ENCODE measurements at regions not wholly inside any gene's neighbourhood (a gene's known extent, or its start where the extent isn't known, plus 50 kb on each side); places are given as distances from the start of the nearest gene placed in this dataset.

DNA sequence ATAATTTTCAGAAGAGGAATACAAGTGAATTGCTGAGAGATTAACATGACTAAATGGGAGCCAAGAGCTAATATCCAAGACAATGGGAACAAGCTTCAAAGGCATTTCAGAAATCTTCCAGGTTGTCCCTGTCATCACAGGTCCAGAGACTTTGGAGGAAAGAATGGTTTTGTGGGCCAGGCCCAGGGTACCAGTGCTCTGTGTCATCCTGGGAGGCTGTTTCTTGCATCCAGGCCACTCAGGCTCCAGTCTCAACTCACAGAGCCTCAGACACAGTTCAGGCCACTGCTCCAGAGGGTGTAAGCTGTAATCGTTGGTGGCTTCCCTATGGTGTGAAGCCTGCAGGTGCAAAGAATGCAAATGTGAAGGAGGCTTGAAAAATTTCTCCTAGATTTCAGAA lies 170.4 kb upstream of the NRG3 start:
- Histone ChIP-seq H2BK12ac (ENCODE audit: low read depth, low read length) (no peak overlapping the region), H2BK15ac (ENCODE audit: low read length) (no peak overlapping the region), H3K23me2 (ENCODE audit: low read depth, low read length) (no peaks in the 10 kb centered on the region), H3K79me1 (ENCODE audit: low read depth, low read length) (no peaks in the 10 kb centered on the region), H2AK5ac (ENCODE audit: low read depth, low read length) (no peak overlapping the region), H3K56ac (replicated peaks; ENCODE audit: insufficient read length, low read depth, low read length) (no peak overlapping the region), H4K5ac (ENCODE audit: insufficient read length, low read depth, low read length) (no peak overlapping the region), H3K4me3 (ENCODE audit: extremely low read depth in 1 of 4, insufficient read depth in 2 of 4, low read depth in 3 of 4, low read length in 4 of 4) (no peak overlapping the region), H3K14ac (ENCODE audit: insufficient read length) (no peak overlapping the region), H3K4ac (replicated peaks; ENCODE audit: insufficient read length, low read depth, low read length) (no peak overlapping the region), H3K9me3 (ENCODE audit: insufficient read depth in 2 of 2, low read depth in 1 of 2, low read length in 1 of 2) (peaks cover 0 to 3% of the 10 kb centered on the region in 2 experiments; a peak in 2 of 4 replicates), H3K27me3 (replicated peaks in 1 of 4; ENCODE audit: control insufficient read depth in 3 of 4, extremely low read depth in 1 of 4, insufficient read depth in 3 of 4, low read length in 3 of 4) (no peaks in the 10 kb centered on the region), H3K36me3 (ENCODE audit: control insufficient read depth in 2 of 4, insufficient read depth in 4 of 4, low read length in 3 of 4) (no peaks in the 10 kb centered on the region), H3K27ac (ENCODE audit: low read depth, low read length) (no peak overlapping the region), H2AFZ (ENCODE audit: low read length) (0 out of 2 replicates have a peak overlapping the region, but pooled peaks have one; percentile 6), H3K4me2 (ENCODE audit: insufficient read depth in 1 of 2, low read depth in 2 of 2, low read length in 2 of 2) (peak overlapping the region; percentile 17 to 18; a peak in 3 of 4 replicates), H2BK20ac (ENCODE audit: low read length) (peak overlapping the region; percentile 87), H4K8ac (ENCODE audit: extremely low read depth, insufficient read depth, low read length) (no peak overlapping the region), H3K9ac (replicated peaks in 1 of 4; ENCODE audit: extremely low read depth in 1 of 4, low read depth in 3 of 4, low read length in 3 of 4) (no peak overlapping the region), H3K79me2 (ENCODE audit: control insufficient read depth in 1 of 2, insufficient read depth in 2 of 2, low read length in 2 of 2) (no peaks in the 10 kb centered on the region), H4K20me1 (replicated peaks in 1 of 2; ENCODE audit: control insufficient read depth in 1 of 2, insufficient read depth in 2 of 2, low read length in 2 of 2) (no peaks in the 10 kb centered on the region), H3K4me1 (replicated peaks in 1 of 4; ENCODE audit: control insufficient read depth in 3 of 4, insufficient read depth in 4 of 4, low read length in 3 of 4) (peaks cover 0 to 5% (median 3%) of the 10 kb centered on the region in 4 experiments; a peak in 3 of 7 replicates), H4K91ac (replicated peaks; ENCODE audit: insufficient read length, low read length) (no peak overlapping the region), H3K23ac (ENCODE audit: insufficient read length) (no peak overlapping the region), H3K18ac (ENCODE audit: extremely low read depth, low read length) (peak overlapping the region; percentile 4), H2BK5ac (ENCODE audit: low read depth, low read length) (peak overlapping the region; percentile 73; the same call in 1 of the 2 replicates), H2BK120ac (replicated peaks; ENCODE audit: low read depth, low read length) (no peak overlapping the region)
- POLR2A ChIA-PET (ENCODE audit: partially characterized antibody), result no interaction called here
- 92% methylated on average over 1 of the region's 1 CpG; no CpG with 5 or more reads in 1 of the 2 experiments for WGBS, 2 experiments (ENCODE audit: extremely low coverage in 1 of 2, insufficient coverage in 1 of 2, insufficient read length in 1 of 2, insufficient replicate concordance in 2 of 2, low coverage in 1 of 2, low lambda C conversion rate in 2 of 2, missing lambda C conversion rate in 1 of 2)
- CTCF ChIA-PET (ENCODE audit: partially characterized antibody), result no interaction called here
- no peak for DNase-seq (ENCODE audit: low read depth in 1 of 2, low spot score in 2 of 2)
- no peak for FAIRE-seq
- TF ChIP-seq CTBP2 (IDR thresholded peaks at IDR 0.05; ENCODE audit: borderline replicate concordance, insufficient read depth, insufficient read length, low read length) (peak; percentile 74), FOSL1 (IDR thresholded peaks at IDR 0.05; ENCODE audit: insufficient read depth, low read depth, low read length) (no peak)
